Epithelial cell of proximal tubule (primary cell): ENCODE measurements at regions not wholly inside any gene's neighbourhood (a gene's known extent, or its start where the extent isn't known, plus 50 kb on each side); places are given as distances from the start of the nearest gene placed in this dataset.

Source experiments
- DNase-seq: peaks from one replicate; pipeline ENCODE4 v3.0.0-alpha.2; 2011; ENCODE audit warnings: low read depth
- H3K4me3 ChIP-seq: 2 replicates; pipeline ENCODE4 v1.5.1; 2011; ENCODE audit warnings: low read depth, mild to moderate bottlenecking, low read length
- CTCF ChIP-seq: conservative IDR thresholded peaks from 2 replicates; pipeline ENCODE4 v1.5.1; 2012; ENCODE audit warnings: low read depth, mild to moderate bottlenecking, low read length

GRCh38 chr13:74796157-74796556 is 662.0 kb upstream of the KLF12 start:
- no peak for DNase-seq
- no peak for TF ChIP-seq CTCF
- H3K4me3 ChIP-seq: no peak overlapping the region

GRCh38 chr13:74795526-74795925 is 661.3 kb upstream of the KLF12 start:
- TF ChIP-seq CTCF: no peak
- DNase-seq: no peak
- no peak overlapping the region for H3K4me3 ChIP-seq

GRCh38 chr13:74794582-74794981 is 660.4 kb upstream of the KLF12 start:
- H3K4me3 ChIP-seq: no peak overlapping the region
- peak; percentile 13 for TF ChIP-seq CTCF
- no peak for DNase-seq

GRCh38 chr13:74794147-74794546 is 659.9 kb upstream of the KLF12 start:
- no peak for DNase-seq
- no peak for TF ChIP-seq CTCF
- H3K4me3 ChIP-seq: no peak overlapping the region

GRCh38 chr13:74784959-74785358 is 650.8 kb upstream of the KLF12 start:
- H3K4me3 ChIP-seq: no peak overlapping the region
- no peak for TF ChIP-seq CTCF
- DNase-seq: no peak

- no peak for DNase-seq
- TF ChIP-seq CTCF: no peak
- H3K4me3 ChIP-seq: no peak overlapping the region
These were observed 644.7 kb upstream of the KLF12 start for GRCh38 chr13:74778946-74779345.

- no peak for DNase-seq
- H3K4me3 ChIP-seq: no peak overlapping the region
- no peak for TF ChIP-seq CTCF
These were observed 643.9 kb upstream of the KLF12 start for GRCh38 chr13:74778087-74778486.
